T-helper 17 cell (primary cell): ENCODE measurements at regions not wholly inside any gene's neighbourhood (a gene's known extent, or its start where the extent isn't known, plus 50 kb on each side); places are given as distances from the start of the nearest gene placed in this dataset.

Source experiments
- ATAC-seq: fragments of 150-1000 bp; cut with Tn5 transposase; 2 replicates; pipeline ENCODE4 v1.10.0; 2021; ENCODE audit warnings: mild to moderate bottlenecking, moderate library complexity
- DNase-seq, 3 donors: peaks; one replicate each; pipeline versions ENCODE4 v3.0.0 to v3.0.0-alpha.2; 2020 to 2021
- H3K9me3 ChIP-seq: one replicate; pipeline ENCODE4 v1.7.0; 2013; ENCODE audit warnings: low read length, mild to moderate bottlenecking; ENCODE audit not compliant: control insufficient read depth, poor library complexity, severe bottlenecking
- H3K27ac Mint-ChIP-seq: one replicate; pipeline ENCODE4 v1.8.0; 2022; ENCODE audit warnings: mild to moderate bottlenecking, moderate library complexity, mixed read lengths
- H3K27me3 Mint-ChIP-seq: one replicate; pipeline ENCODE4 v1.8.0; 2022; ENCODE audit warnings: mixed read lengths
- H3K36me3 Mint-ChIP-seq: one replicate; pipeline ENCODE4 v1.8.0; 2022; ENCODE audit warnings: low read depth, mixed read lengths
- H3K4me1 Mint-ChIP-seq: one replicate; pipeline ENCODE4 v1.8.0; 2022; ENCODE audit warnings: mild to moderate bottlenecking, mixed read lengths
- H3K4me3 Mint-ChIP-seq: one replicate; pipeline ENCODE4 v1.8.0; 2022; ENCODE audit warnings: mild to moderate bottlenecking, moderate library complexity, mixed read lengths

DNA sequence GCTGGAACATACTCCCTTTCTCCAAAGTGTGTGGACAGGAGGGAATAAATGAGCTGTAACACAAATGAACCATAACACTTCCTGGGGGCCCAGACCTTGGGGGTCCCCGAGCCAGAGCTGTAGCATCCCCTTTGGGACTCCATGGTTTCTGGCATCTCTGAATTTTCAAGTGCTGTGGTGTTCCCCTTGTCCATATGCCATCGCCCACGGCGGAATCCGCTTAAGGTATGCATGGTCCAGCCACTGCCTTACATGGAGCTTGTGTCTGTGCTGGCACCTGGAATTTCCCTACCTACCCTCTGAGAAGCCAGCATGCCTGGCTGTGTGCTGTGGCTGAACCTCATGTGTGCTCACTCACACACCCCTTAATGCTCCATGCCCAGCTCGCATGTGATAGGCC is 943.6 kb downstream of the SLITRK1 start:
- DNase-seq: no peak
- H3K9me3 ChIP-seq: no peaks in the 10 kb centered on the region
- H3K27me3 Mint-ChIP-seq: no peaks in the 10 kb centered on the region
- no peak overlapping the region for H3K4me3 Mint-ChIP-seq
- H3K4me1 Mint-ChIP-seq: no peaks in the 10 kb centered on the region
- no peak for ATAC-seq
- H3K27ac Mint-ChIP-seq: no peak overlapping the region
- no peaks in the 10 kb centered on the region for H3K36me3 Mint-ChIP-seq

DNA sequence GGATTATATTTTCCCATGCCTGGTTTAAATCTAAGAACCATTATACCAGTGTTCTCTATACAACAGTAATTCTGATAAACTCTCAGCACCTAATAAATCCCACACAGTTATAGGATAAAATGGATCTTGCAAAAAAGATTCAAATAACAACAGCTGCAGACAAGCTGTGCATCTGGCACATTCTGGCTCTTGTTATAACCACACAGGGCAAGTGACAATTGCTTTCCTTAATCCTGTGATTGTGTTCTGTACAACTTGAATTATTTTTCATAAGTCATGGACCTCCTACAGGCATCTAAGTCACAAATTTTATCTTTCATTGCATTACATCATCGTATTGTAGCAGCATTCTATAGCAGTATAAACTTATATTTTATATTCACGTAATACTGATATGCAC is 948.3 kb downstream of the SLITRK1 start:
- DNase-seq (no peak), ATAC-seq (no peak)
- H3K27me3 Mint-ChIP-seq: no peaks in the 10 kb centered on the region
- no peaks in the 10 kb centered on the region for H3K9me3 ChIP-seq
- H3K4me1 Mint-ChIP-seq: no peaks in the 10 kb centered on the region
- no peaks in the 10 kb centered on the region for H3K36me3 Mint-ChIP-seq
- H3K4me3 Mint-ChIP-seq: no peak overlapping the region
- H3K27ac Mint-ChIP-seq: no peak overlapping the region

DNA sequence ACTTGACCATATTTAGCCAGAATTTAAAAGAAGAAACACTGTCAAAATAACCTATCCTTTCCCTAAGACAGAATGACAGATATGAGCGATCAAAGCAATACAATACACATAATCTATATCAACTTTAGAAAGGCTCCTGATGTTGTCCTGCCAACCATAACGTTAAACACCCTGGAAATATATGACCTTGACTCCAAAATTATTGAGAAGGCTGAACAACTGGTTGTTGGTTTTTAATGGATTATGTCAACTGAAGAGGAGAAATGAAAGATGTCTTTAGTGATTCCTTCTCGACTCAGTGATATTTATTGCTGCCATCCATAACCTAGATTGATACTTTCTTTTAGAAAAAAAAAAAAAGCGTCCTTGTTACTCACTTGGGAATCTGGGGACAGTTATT is 957.2 kb downstream of the SLITRK1 start:
- Mint-ChIP-seq H3K27ac (no peak overlapping the region), H3K4me3 (no peak overlapping the region), H3K36me3 (no peaks in the 10 kb centered on the region), H3K27me3 (no peaks in the 10 kb centered on the region), H3K4me1 (no peaks in the 10 kb centered on the region)
- H3K9me3 ChIP-seq: no peaks in the 10 kb centered on the region
- ATAC-seq (no peak), DNase-seq (no peak)

DNA sequence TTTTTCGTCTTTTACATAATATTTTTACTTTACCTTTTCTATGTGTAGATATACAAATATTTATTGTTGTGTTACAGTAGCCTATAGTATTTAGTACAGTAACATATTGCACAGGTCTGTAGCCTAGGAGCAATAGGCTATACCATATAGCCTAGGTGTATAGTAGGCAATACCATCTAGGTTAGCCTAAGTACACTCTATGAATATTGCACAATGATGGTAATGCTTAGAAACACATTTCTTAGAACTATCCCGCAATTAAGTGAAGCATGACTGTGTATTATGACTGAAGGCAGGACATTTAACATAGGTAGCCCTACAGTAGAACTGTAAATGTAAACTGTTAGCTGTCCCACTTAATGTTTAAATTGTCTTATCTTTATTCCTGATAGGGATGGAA is 964.3 kb downstream of the SLITRK1 start:
- ATAC-seq (no peak), DNase-seq (no peak)
- Mint-ChIP-seq H3K27me3 (no peaks in the 10 kb centered on the region), H3K36me3 (no peaks in the 10 kb centered on the region), H3K4me1 (no peaks in the 10 kb centered on the region), H3K27ac (no peak overlapping the region), H3K4me3 (no peak overlapping the region)
- H3K9me3 ChIP-seq: no peaks in the 10 kb centered on the region

DNA sequence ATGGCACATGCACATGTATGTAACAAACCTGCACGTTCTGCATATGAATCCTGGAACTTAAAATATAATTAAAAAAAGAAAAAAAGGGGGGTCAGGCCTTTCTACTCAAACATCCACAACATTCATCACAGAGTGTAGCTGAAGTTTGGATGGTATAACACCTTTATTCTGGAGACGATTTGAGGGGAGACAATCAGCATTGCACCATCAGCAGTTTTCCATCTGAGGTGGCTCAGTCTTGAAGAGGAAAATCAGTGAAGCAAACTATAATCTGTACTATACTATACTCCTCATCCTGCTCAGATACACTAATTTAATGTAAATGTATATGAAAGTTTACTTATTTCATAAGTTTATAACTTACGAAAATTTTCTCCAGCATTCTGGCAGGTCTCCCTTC is 969.7 kb downstream of the SLITRK1 start:
- ATAC-seq: no peak
- Mint-ChIP-seq H3K27me3 (no peaks in the 10 kb centered on the region), H3K36me3 (no peaks in the 10 kb centered on the region), H3K27ac (no peak overlapping the region), H3K4me3 (no peak overlapping the region), H3K4me1 (no peaks in the 10 kb centered on the region)
- no peak for DNase-seq
- no peaks in the 10 kb centered on the region for H3K9me3 ChIP-seq

DNA sequence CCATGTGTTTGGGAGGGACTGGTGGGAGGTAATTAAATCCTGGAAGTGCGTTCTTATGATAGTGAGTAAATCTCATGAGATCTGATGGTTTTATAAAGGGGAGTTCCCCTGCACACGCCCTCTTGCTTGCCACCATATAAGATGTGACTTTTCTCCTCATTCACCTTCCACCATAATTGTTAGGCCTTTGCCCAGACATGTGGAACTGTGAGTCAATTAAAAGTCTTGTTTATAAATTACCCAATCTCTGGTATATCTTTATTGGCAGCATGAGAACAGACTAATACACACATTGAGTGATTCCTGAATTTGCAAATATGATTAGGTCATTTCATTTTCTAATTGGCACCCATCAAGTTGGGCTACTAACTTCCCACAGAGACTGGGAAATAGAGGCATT is 977.2 kb downstream of the SLITRK1 start:
- H3K27ac Mint-ChIP-seq: no peak overlapping the region
- H3K4me3 Mint-ChIP-seq: no peak overlapping the region
- H3K27me3 Mint-ChIP-seq: no peaks in the 10 kb centered on the region
- no peaks in the 10 kb centered on the region for H3K36me3 Mint-ChIP-seq
- no peaks in the 10 kb centered on the region for H3K9me3 ChIP-seq
- ATAC-seq (no peak), DNase-seq (no peak)
- H3K4me1 Mint-ChIP-seq: no peaks in the 10 kb centered on the region

DNA sequence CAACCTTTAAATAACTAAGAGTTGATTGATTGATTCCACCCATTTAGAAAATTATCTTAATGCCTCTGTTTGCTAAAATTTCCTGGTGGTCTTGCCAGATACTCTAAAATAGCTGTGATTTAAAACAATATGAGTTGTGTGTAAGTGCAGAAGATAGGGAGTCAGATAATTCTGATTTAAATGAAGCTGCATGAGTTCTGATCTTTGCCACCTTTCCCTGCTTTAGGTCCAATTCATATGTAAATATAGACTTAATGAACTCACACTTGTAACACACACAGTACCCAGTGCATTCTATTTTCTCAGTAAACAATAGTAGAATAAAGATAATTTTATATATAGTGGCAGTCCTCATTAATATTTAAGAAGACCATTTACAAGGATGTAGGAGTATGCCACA is 981.8 kb downstream of the SLITRK1 start:
- Mint-ChIP-seq H3K27me3 (no peaks in the 10 kb centered on the region), H3K36me3 (no peaks in the 10 kb centered on the region), H3K27ac (no peak overlapping the region), H3K4me1 (no peaks in the 10 kb centered on the region), H3K4me3 (no peak overlapping the region)
- no peaks in the 10 kb centered on the region for H3K9me3 ChIP-seq
- DNase-seq: no peak
- no peak for ATAC-seq

DNA sequence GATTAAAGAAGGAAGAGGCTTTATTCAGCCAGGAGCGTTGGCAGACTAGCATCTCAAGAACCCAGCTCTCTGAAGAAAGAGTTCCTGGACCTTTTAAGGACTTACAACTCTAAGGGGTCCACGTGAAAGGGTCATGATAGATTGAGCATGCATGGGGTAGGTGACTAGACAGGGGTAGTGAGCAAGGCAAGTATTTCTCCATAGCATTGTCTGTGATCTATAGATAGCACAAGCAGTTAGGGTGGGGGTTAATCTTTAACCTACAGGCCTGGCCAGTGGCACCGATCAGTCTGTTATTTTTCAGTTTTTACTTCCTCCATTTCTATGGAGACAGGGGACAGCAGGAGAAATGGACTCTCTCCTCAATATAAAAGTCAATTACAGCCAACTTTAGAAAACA is 983.7 kb downstream of the SLITRK1 start:
- H3K4me3 Mint-ChIP-seq: no peak overlapping the region
- H3K9me3 ChIP-seq: no peaks in the 10 kb centered on the region
- DNase-seq (no peak), ATAC-seq (no peak)
- H3K36me3 Mint-ChIP-seq: no peaks in the 10 kb centered on the region
- no peaks in the 10 kb centered on the region for H3K27me3 Mint-ChIP-seq
- H3K4me1 Mint-ChIP-seq: no peaks in the 10 kb centered on the region
- no peak overlapping the region for H3K27ac Mint-ChIP-seq

DNA sequence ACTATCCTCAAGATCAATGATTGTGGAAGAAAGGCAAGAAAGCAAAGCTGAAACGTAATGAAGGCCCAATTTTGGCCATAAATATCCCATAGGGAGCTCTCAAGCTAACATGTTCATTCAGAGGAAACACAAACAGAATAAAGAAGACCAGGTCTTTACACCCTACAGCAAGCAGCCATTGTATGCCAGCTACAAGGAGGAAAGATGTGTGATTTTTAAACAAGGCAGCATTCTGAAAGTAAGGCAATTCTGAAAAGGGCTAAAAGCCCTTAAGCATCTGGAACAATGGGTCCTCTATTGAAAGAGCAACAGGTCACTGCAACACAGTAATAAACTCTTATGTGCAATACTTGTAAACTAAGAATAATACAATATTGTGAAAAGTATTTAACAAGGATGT is 1002.4 kb downstream of the SLITRK1 start:
- ATAC-seq: no peak
- H3K9me3 ChIP-seq: no peaks in the 10 kb centered on the region
- Mint-ChIP-seq H3K27me3 (no peaks in the 10 kb centered on the region), H3K4me3 (no peak overlapping the region), H3K27ac (no peak overlapping the region), H3K36me3 (no peaks in the 10 kb centered on the region), H3K4me1 (no peaks in the 10 kb centered on the region)
- no peak for DNase-seq

DNA sequence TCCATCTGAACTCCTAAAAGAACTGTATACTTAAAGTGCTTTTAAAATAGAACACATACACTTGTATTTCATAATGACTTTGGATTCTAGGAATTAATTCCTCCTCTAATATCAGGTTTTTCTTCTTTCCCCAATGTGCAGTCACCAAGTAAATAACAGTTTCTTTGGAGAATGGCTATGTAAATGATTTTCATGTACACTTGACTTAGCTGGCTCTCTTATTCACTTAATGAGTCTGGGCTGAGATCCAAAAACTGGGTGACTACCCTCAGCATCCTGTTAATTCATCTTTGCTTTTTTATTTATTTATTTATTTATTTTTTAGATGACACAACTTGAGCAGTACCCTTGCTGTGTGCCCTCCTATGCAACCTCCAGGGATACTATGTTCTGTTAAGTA is 1003.7 kb downstream of the SLITRK1 start:
- peaks cover 2% of the 10 kb centered on the region for H3K9me3 ChIP-seq
- H3K4me3 Mint-ChIP-seq: no peak overlapping the region
- no peaks in the 10 kb centered on the region for H3K4me1 Mint-ChIP-seq
- no peaks in the 10 kb centered on the region for H3K36me3 Mint-ChIP-seq
- no peak overlapping the region for H3K27ac Mint-ChIP-seq
- no peak for ATAC-seq
- H3K27me3 Mint-ChIP-seq: no peaks in the 10 kb centered on the region
- no peak for DNase-seq

DNA sequence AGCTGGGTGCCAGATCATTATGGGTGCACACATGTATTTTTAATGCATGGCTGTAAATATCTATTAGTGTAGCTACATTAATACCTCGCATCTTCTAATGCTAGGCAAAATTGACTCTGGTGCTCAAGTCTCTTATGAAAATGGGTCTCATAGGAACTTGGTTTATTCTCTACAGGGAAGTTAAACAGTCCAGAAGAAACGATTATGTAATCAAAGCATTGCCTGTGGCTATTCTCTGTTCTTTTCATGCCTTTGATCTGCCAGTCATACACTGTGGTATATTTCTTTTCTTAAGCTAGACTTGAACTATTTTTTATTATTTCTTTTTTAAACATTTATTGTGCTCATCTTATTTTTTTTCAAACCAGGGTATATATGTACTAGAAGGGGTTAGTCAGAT is 1015.0 kb downstream of the SLITRK1 start:
- no peak overlapping the region for H3K27ac Mint-ChIP-seq
- no peak for ATAC-seq

DNA sequence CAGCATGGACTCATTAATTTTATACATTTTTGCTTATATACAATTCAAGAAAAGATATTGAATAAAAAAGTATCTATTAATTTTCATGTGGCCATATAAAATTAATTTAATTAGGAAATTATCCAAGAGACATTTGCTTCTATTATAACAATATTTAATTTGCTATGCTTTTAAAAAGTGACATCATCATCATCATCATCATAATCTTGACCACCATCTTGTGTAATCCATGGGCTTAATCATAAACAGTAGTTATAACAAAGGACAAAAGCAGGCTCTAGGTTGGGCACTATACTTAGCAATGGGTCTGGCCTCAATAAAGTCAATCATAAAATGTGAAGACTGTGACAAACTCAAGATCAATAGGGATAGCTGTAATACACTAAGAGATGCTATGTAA is 1031.6 kb downstream of the SLITRK1 start:
- no peak overlapping the region for H3K27ac Mint-ChIP-seq

More for the DNA sequence above, 1015.0 kb downstream of the SLITRK1 start:
- H3K9me3 ChIP-seq: no peaks in the 10 kb centered on the region
- no peaks in the 10 kb centered on the region for H3K36me3 Mint-ChIP-seq
- no peaks in the 10 kb centered on the region for H3K27me3 Mint-ChIP-seq
- DNase-seq: no peak
- H3K4me3 Mint-ChIP-seq: no peak overlapping the region
- H3K4me1 Mint-ChIP-seq: no peaks in the 10 kb centered on the region

DNA sequence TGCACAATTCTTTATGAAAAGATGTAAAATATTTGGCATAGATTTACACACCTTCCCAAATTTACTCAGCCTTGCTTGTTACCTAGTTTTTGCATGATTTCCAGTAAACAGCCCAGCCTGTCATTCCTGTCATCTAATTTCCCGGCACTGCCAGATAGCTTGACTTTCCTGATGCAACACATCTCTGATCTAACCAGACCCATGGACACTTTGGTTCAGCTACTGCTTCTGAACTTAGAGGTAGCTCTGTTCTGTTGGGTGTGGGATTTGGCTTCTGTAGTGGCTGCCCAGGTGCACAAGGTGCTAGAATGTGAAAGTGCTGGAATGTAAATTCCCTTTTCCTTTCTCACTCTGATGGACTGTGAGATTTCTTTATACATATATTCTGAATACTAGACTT is 1033.5 kb downstream of the SLITRK1 start:
- no peaks in the 10 kb centered on the region for H3K4me1 Mint-ChIP-seq
- no peaks in the 10 kb centered on the region for H3K9me3 ChIP-seq
- no peak overlapping the region for H3K27ac Mint-ChIP-seq
- no peaks in the 10 kb centered on the region for H3K36me3 Mint-ChIP-seq
- H3K4me3 Mint-ChIP-seq: no peak overlapping the region
- DNase-seq (no peak), ATAC-seq (no peak)
- H3K27me3 Mint-ChIP-seq: no peaks in the 10 kb centered on the region

More for the DNA sequence above, 1031.6 kb downstream of the SLITRK1 start:
- H3K27me3 Mint-ChIP-seq: no peaks in the 10 kb centered on the region
- no peaks in the 10 kb centered on the region for H3K9me3 ChIP-seq
- no peaks in the 10 kb centered on the region for H3K36me3 Mint-ChIP-seq
- no peak overlapping the region for H3K4me3 Mint-ChIP-seq
- DNase-seq (no peak), ATAC-seq (no peak)
- H3K4me1 Mint-ChIP-seq: no peaks in the 10 kb centered on the region

DNA sequence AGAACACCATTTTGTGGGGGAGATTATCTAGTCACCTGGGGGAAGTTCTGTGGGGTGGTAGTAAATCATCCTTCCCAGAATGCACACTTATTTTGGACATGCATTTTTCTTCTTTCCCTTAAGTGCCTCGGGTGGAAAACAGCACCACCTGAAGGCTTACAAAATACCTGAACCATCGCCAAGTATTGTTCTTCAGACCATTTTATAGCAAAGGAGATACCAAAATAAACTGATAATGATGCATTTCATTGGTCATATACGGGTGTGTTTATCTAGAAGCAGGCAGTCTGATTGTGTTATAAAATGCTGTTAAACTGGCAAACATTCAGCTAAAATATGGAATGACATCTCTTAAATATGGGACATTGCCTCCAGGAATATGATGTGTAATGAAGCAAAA is 1034.7 kb downstream of the SLITRK1 start:
- Mint-ChIP-seq H3K4me1 (no peaks in the 10 kb centered on the region), H3K27ac (no peak overlapping the region), H3K36me3 (no peaks in the 10 kb centered on the region), H3K4me3 (no peak overlapping the region), H3K27me3 (no peaks in the 10 kb centered on the region)
- H3K9me3 ChIP-seq: no peaks in the 10 kb centered on the region
- ATAC-seq: no peak
- no peak for DNase-seq

DNA sequence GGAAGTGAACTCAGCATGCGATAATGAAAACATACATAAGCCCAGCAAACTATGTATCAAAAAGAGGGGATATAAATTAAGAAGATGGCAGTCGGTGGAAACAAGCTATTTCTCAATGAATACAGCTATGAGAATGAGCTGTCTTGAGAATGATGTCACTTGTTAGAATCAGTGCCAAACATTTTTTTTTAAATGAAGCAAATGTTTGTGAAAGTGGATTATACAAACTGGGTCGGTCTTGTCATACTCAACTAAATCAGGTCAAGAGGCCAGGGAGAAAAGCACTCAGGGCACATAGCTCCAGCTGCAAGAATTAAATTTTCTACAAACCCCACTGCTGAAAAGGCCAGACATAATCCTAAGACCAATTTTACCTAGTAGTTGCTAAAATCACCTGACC is 1048.4 kb downstream of the SLITRK1 start:
- H3K9me3 ChIP-seq: no peaks in the 10 kb centered on the region
- no peaks in the 10 kb centered on the region for H3K36me3 Mint-ChIP-seq
- no peak overlapping the region for H3K27ac Mint-ChIP-seq
- no peak overlapping the region for H3K4me3 Mint-ChIP-seq
- no peaks in the 10 kb centered on the region for H3K27me3 Mint-ChIP-seq
- no peaks in the 10 kb centered on the region for H3K4me1 Mint-ChIP-seq
- DNase-seq (no peak), ATAC-seq (no peak)
